GM12891 (cell line): ENCODE measurements at regions not wholly inside any gene's neighbourhood (a gene's known extent, or its start where the extent isn't known, plus 50 kb on each side); places are given as distances from the start of the nearest gene placed in this dataset.

ENCODE experiments used
- DNase-seq: peaks from one replicate; pipeline ENCODE4 v3.0.0; 2011; ENCODE audit warnings: low spot score; ENCODE audit not compliant: insufficient read length
- FAIRE-seq: peaks from 2 replicates; lab custom pipeline; 2011; peaks lifted over from hg19 to GRCh38; lab: Jason Lieb, UNC
- PAX5 ChIP-seq: IDR thresholded peaks from 2 replicates; pipeline ENCODE4 v1.6.1; 2011; ENCODE audit warnings: low read length, moderate library complexity, mild to moderate bottlenecking; ENCODE audit not compliant: insufficient read depth, severe bottlenecking
- POLR2A ChIP-seq: IDR thresholded peaks from 2 replicates; pipeline ENCODE4 v1.6.1; 2011; ENCODE audit warnings: low read depth, low read length, control low read depth
- POLR2AphosphoS5 ChIP-seq: IDR thresholded peaks from 2 replicates; pipeline ENCODE4 v1.6.1; 2011; ENCODE audit warnings: low read depth, low read length, control low read depth
- POU2F2 ChIP-seq: IDR thresholded peaks from 2 replicates; pipeline ENCODE4 v1.6.1; 2011; ENCODE audit warnings: low read depth, mild to moderate bottlenecking, control low read depth, low read length, moderate library complexity
- SPI1 ChIP-seq: IDR thresholded peaks from 2 replicates; pipeline ENCODE4 v1.6.1; 2011; ENCODE audit warnings: low read depth, low read length, control low read depth
- TAF1 ChIP-seq: IDR thresholded peaks from 2 replicates; pipeline ENCODE4 v1.6.1; 2011; ENCODE audit warnings: low read depth, low read length, control low read depth

DNA sequence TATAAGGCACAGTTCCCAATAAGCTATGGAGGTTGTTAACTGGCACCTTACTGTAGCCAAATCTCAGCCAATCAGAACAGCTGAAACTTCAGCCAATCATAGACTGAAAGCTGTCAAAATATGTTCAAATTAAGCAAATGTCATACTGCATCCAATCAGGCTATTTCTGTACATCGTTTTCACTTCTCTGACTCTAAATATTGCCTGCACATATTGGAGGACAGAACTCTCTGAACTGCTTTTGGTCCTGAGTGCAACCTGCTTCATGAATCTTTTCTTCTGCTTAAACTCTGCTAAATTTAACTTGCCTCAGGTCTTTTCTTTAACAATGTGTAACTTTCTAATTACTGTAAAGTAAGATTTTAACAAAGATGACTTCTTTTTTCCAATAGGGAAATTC, 1198.9 kb upstream of the PCDH7 start:
- TF ChIP-seq POLR2A (no peak), POLR2AphosphoS5 (no peak), POU2F2 (no peak), SPI1 (no peak), PAX5 (no peak), TAF1 (no peak)
- DNase-seq (no peak), FAIRE-seq (no peak)

DNA sequence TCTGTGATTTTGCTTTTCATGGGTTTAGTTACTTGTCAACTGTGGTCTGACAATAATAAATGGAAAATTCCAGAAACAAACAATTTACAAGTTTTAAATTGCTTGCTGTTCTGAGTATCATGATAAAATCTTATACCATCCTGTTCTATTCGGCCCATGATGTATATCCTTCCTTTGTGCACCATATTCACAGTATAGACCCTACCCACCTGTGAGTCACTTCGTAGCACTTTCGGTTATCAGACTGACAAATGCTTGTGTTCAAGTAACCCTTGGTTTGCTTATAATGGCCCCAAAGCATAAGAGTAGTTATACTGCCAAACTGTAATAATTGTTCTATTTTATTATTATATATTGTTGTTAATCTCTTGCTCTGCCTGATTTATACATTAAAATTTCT, 1183.4 kb upstream of the PCDH7 start:
- FAIRE-seq (no peak), DNase-seq (no peak)
- no peak for TF ChIP-seq POLR2AphosphoS5
- no peak for TF ChIP-seq TAF1
- no peak for TF ChIP-seq POU2F2
- no peak for TF ChIP-seq PAX5
- no peak for TF ChIP-seq POLR2A
- TF ChIP-seq SPI1, result no peak

DNA sequence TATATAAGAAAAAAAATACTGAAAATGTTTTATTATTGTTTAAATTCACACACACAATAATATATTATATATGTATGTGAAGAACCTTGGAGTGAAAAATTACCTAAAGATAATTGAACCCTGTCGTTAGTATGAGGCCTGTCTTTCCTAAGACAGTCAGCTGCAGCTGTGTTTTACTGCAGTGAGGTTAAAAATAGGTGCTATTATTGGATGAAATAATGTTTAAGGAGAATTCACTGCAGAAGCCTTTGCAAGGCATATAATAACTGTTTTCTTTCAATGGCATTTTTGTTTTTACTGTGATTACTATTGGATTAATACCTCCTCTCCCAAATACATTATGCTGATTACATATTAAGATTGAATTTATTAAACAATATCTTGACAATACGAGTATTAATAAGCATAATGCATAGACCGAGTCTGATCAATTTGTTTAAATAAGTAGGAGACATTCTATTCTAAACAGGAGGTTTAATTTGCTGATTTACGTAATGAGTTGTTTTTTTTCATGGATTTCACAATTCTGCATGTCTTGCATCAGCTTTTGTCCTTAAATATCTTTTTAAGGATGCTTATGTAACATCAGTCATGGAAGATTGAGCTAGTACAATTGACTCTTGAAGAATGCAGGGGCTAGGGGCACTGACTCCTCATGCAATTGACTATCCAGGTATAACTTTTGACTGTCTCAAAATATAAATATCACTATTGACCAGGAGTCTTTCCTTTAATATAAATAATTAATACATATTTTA, 1181.1 kb upstream of the PCDH7 start:
- FAIRE-seq, result no peak
- no peak for DNase-seq
- TF ChIP-seq PAX5 (no peak), POLR2A (no peak), TAF1 (no peak), POLR2AphosphoS5 (no peak), SPI1 (no peak), POU2F2 (no peak)

DNA sequence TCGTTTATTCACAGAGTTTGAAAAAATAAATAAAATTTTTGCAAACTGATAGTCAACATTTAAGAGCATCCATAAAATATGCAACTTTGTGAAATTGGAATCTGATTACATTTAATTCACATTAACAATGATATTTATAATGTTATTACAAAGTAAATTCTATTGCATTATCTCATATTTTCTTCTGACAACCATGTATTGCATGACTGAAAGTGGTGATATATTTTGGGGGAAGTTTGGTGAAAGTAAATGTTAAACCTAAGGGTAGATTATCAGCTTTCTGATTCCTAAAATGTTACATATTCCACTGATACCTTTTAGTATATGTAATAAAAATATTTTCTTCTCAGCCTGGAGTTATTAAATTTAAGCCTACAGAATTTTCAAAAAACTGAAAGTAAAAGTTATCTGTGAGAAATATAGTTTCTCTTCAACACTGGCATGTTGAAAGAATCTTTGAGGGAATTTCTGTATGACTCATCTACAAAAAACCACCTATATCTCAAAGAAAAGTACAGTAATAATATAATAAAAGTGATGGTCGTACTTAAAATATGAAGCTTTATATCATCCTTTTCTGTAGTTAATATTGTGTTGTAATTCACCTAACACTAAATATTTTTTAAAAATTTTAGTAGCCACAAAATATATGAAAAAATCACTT, 1179.6 kb upstream of the PCDH7 start:
- FAIRE-seq, result no peak
- TF ChIP-seq SPI1 (no peak), TAF1 (no peak), PAX5 (no peak), POLR2AphosphoS5 (no peak), POU2F2 (no peak), POLR2A (no peak)
- no peak for DNase-seq

DNA sequence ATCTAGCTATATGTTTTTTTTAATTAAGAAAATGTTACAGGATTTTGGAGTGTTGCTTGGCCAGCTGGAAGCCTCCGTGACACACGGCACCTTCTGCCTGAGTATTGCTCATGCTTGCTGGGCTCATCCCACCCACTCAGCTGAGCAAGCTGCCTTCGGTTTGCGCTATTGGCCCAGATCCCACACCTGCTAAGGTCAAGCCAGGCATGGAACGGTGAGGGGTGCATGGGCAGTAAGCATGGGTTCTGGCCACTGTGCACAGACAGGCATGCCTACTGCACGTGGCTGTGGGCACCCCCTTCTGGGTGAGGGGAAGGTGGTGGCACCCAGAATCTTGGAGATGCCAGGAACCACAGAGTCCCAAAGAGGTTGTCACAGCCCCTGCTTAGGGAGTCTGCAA, 1178.4 kb upstream of the PCDH7 start:
- no peak for TF ChIP-seq TAF1
- TF ChIP-seq SPI1, result no peak
- TF ChIP-seq POLR2AphosphoS5, result no peak
- no peak for TF ChIP-seq PAX5
- no peak for TF ChIP-seq POU2F2
- no peak for TF ChIP-seq POLR2A
- FAIRE-seq, result no peak
- no peak for DNase-seq

DNA sequence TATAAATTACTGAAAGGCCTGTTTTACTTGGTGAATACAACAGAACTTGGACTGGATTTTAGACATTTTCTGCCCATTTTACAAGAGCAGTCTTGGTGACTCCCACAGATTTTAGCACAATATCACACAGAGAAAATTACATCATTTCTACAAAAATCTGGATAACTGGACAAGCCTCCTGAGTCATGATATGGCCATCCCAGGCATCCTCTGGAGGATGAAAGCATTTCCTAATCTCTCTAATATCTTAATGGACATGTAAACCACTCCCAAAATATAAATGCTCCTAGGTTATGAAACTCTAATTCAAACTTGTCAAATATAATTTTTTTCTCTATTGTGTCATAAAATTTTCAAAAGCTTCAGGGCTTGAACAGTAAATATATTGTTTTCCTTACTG, 1170.8 kb upstream of the PCDH7 start:
- no peak for TF ChIP-seq POLR2A
- no peak for TF ChIP-seq POLR2AphosphoS5
- no peak for TF ChIP-seq PAX5
- TF ChIP-seq SPI1, result no peak
- TF ChIP-seq TAF1, result no peak
- no peak for TF ChIP-seq POU2F2
- FAIRE-seq (no peak), DNase-seq (no peak)

DNA sequence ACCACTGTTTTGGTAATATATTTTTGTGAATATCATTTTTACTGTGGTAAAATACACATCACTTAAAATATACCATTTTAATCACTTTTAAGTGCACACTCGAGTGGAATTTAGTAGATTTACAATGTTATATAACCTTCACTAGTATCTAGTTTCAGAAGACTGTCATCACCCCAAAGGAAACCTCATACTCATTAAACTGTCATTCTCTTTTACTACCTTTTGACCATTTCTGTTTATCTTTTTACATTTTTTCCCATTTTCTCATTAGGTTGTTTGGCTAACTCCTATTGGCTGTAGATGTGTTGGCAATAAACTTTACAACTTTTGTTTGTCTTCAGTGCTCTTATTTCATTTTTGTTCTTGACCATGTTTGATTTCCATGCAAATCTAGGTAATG, 1168.3 kb upstream of the PCDH7 start:
- FAIRE-seq, result no peak
- no peak for TF ChIP-seq SPI1
- no peak for TF ChIP-seq POLR2AphosphoS5
- TF ChIP-seq POLR2A, result no peak
- TF ChIP-seq POU2F2, result no peak
- no peak for TF ChIP-seq PAX5
- TF ChIP-seq TAF1, result no peak
- no peak for DNase-seq

DNA sequence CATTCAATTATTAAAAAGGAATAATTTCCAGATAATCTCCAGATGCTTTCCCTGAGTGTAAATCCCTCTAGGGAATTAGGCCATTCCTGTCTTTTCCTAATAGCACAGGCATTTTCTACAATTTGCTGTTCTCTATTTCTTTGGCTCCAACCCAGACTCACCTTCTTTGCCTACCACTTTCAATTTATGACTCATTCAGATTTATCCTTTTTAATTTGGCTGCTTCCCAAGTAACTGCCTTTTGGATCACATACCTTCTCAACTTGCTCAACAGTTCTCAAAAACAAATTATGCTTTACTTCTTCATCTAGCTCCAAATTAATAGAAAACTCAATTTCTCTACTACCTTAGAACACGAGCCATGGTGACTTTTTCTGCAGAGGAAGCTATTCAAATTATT, 1166.3 kb upstream of the PCDH7 start:
- DNase-seq, result no peak
- no peak for FAIRE-seq
- TF ChIP-seq PAX5, result no peak
- no peak for TF ChIP-seq POU2F2
- no peak for TF ChIP-seq POLR2A
- TF ChIP-seq POLR2AphosphoS5, result no peak

DNA sequence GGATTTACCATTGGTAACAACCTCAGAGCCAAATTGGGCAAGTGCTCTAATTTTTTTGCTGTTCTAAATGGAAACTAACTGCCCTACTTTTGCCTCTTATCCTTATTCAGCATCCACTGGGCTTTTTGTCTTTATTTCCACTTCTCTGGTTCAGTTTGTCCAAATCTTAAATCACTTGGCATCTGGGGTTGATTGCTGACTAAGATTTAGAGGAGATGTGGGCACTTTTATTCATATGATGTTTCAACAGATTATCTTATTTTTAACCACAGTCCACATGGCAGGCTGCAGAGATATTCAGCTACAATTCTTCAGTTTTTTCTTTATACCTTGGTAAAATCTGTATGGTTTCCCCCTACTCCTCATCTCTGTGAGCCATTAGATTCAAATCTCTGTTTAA, 1161.4 kb upstream of the PCDH7 start:
- DNase-seq (no peak), FAIRE-seq (no peak)
- no peak for TF ChIP-seq SPI1
- no peak for TF ChIP-seq POU2F2
- TF ChIP-seq TAF1, result no peak
